ENCODE measurements at regions not wholly inside any gene's neighbourhood (a gene's known extent, or its start where the extent isn't known, plus 50 kb on each side); places are given as distances from the start of the nearest gene placed in this dataset.

DNA sequence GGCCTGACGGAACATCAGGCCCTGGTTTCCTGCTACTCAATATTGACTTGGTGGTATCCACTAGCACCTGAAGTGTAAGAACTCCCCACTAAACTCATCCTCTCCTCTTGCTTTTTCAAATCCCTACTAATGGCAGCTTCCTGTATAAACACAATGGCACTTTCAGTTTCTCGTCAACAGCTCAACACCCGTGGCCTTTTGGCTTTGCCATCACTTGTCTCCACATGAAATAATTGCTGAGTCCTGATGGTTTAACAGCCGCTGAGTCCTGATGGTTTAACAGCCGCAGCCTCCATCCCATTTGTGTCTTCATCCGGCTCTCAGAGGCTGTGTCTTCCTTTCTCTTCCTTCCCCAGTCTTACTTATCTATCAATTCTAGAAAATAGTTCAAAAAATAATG lies 261.4 kb upstream of the PITRM1 start:
- Histone ChIP-seq H3K27ac (no peak overlapping the region), H3K4me2 (no peak overlapping the region), H3K36me3 (no peaks in the 10 kb centered on the region), H4K20me1 (ENCODE audit: low read depth) (no peaks in the 10 kb centered on the region), H3K9me3 (ENCODE audit: low read depth) (no peaks in the 10 kb centered on the region), H3K27me3 (no peaks in the 10 kb centered on the region), H3F3A (ENCODE audit: low read depth) (no peaks in the 10 kb centered on the region), H2AFZ (replicated peaks) (no peak overlapping the region), H3K9ac (no peak overlapping the region), H3K4me1 (peaks cover 11% of the 10 kb centered on the region), H3K79me2 (ENCODE audit: low read depth) (no peaks in the 10 kb centered on the region), H3K4me3 (no peak overlapping the region)
- Mint-ChIP-seq H3K4me1 (peaks cover 5% of the 10 kb centered on the region), H3K27me3 (ENCODE audit: insufficient read depth, low read depth) (peaks cover 5% of the 10 kb centered on the region), H3K4me3 (no peak overlapping the region), H3K9me3 (peaks cover 7% of the 10 kb centered on the region), H3K27ac (no peak overlapping the region), H3K36me3 (no peaks in the 10 kb centered on the region)
- TF ChIP-seq, protein P1, sequence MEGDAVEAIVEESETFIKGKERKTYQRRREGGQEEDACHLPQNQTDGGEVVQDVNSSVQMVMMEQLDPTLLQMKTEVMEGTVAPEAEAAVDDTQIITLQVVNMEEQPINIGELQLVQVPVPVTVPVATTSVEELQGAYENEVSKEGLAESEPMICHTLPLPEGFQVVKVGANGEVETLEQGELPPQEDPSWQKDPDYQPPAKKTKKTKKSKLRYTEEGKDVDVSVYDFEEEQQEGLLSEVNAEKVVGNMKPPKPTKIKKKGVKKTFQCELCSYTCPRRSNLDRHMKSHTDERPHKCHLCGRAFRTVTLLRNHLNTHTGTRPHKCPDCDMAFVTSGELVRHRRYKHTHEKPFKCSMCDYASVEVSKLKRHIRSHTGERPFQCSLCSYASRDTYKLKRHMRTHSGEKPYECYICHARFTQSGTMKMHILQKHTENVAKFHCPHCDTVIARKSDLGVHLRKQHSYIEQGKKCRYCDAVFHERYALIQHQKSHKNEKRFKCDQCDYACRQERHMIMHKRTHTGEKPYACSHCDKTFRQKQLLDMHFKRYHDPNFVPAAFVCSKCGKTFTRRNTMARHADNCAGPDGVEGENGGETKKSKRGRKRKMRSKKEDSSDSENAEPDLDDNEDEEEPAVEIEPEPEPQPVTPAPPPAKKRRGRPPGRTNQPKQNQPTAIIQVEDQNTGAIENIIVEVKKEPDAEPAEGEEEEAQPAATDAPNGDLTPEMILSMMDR (IDR thresholded peaks at IDR 0.05) = no peak
- TF ChIP-seq EZH2phosphoT487 (IDR thresholded peaks at IDR 0.05) = no peak
- no peak for TF ChIP-seq EZH2 (IDR thresholded peaks at IDR 0.05)
- DNase-seq (ENCODE audit: low spot score) = no peak

DNA sequence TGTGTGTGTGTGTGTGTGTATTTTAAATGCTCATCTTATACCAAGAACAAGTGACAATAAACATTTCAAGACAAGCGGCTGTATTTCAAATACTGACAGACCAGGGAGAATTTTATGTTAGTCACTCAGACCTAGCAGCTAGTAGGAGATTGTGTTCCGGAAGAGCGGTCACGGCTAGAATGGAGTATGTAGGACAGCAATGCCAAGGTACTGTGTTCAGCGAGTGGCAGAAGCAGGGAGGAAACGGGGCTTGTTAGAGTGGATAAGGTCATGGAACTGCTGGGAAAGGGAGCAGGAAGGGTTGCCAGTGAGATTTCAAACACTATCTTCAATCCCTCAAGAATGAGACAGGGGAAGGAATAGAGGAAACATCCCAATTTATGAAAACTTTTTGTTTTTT lies 260.5 kb upstream of the PITRM1 start:
- Mint-ChIP-seq H3K27ac (no peak overlapping the region), H3K27me3 (ENCODE audit: insufficient read depth, low read depth) (peaks cover 5% of the 10 kb centered on the region), H3K9me3 (peaks cover 5% of the 10 kb centered on the region), H3K4me1 (peaks cover 5% of the 10 kb centered on the region), H3K36me3 (no peaks in the 10 kb centered on the region), H3K4me3 (no peak overlapping the region)
- Histone ChIP-seq H3K36me3 (no peaks in the 10 kb centered on the region), H3K4me2 (no peak overlapping the region), H3K4me1 (peaks cover 11% of the 10 kb centered on the region), H3K9me3 (ENCODE audit: low read depth) (no peaks in the 10 kb centered on the region), H4K20me1 (ENCODE audit: low read depth) (no peaks in the 10 kb centered on the region), H3K4me3 (no peak overlapping the region), H3F3A (ENCODE audit: low read depth) (no peaks in the 10 kb centered on the region), H3K79me2 (ENCODE audit: low read depth) (no peaks in the 10 kb centered on the region), H3K9ac (no peak overlapping the region), H2AFZ (replicated peaks) (no peak overlapping the region), H3K27me3 (no peaks in the 10 kb centered on the region), H3K27ac (no peak overlapping the region)
- TF ChIP-seq EZH2phosphoT487 (IDR thresholded peaks at IDR 0.05) = no peak
- TF ChIP-seq, protein P1 (IDR thresholded peaks at IDR 0.05) = no peak
- no peak for TF ChIP-seq EZH2 (IDR thresholded peaks at IDR 0.05)
- no peak for DNase-seq (ENCODE audit: low spot score)

DNA sequence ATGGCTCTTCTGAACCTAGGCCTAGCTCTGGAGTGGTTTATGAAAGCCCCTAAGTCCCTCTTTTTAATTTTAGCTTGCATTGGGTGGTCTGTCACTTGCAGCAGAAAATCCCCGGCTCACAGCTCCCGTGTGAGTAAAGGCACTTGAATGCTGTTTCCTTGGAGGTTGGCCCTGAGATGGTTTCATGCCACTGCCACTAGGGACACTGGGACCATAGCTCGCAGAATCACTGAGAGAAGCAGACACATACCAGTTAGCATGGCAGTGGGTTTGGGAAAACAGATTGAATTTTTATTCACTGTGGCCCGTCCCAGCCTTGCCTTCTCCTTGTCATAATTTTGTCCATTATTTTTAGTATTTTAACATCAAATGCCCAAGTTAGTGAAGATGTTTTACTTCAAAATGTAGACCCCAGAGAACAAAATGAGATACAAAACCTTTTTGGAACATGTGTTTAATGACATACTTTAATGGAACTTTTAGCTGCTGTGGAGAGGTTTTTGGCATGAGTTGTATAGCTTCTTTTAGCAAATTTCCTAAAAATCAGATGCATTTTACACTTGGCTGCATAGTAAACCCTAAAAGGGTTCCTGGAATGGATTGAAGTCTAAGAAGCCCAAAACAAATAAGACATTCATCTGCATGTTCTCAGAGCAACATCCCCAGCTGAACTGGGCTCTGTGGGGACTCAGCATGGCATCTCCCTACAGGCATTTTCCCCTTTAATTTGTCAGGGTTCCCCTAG lies 259.7 kb upstream of the PITRM1 start:
- TF ChIP-seq, protein P1 (IDR thresholded peaks at IDR 0.05) = no peak
- TF ChIP-seq EZH2phosphoT487 (IDR thresholded peaks at IDR 0.05) (no peak), EZH2 (IDR thresholded peaks at IDR 0.05) (no peak)
- no peak overlapping the region for H3K27ac ChIP-seq
- H4K20me1 ChIP-seq (ENCODE audit: low read depth) = no peaks in the 10 kb centered on the region
- no peaks in the 10 kb centered on the region for H3K27me3 ChIP-seq
- H3K4me1 ChIP-seq = peaks cover 6% of the 10 kb centered on the region
- no peak overlapping the region for H3K4me3 Mint-ChIP-seq
- H3K4me2 ChIP-seq = no peak overlapping the region
- H3K27me3 Mint-ChIP-seq (ENCODE audit: insufficient read depth, low read depth) = peaks cover 7% of the 10 kb centered on the region
- H3K9ac ChIP-seq = no peak overlapping the region
- H2AFZ ChIP-seq (replicated peaks) = no peak overlapping the region
- H3K4me3 ChIP-seq = no peak overlapping the region
- DNase-seq (ENCODE audit: low spot score) = no peak
- H3K36me3 Mint-ChIP-seq = no peaks in the 10 kb centered on the region
- H3K9me3 ChIP-seq (ENCODE audit: low read depth) = no peaks in the 10 kb centered on the region
- peaks cover 2% of the 10 kb centered on the region for H3K9me3 Mint-ChIP-seq
- no peaks in the 10 kb centered on the region for H3K36me3 ChIP-seq
- no peak overlapping the region for H3K27ac Mint-ChIP-seq
- no peaks in the 10 kb centered on the region for H3K79me2 ChIP-seq (ENCODE audit: low read depth)
- no peaks in the 10 kb centered on the region for H3F3A ChIP-seq (ENCODE audit: low read depth)
- peaks cover 5% of the 10 kb centered on the region for H3K4me1 Mint-ChIP-seq

Data from neural progenitor cell (in vitro differentiated cells).